HCT116 (cell line): ENCODE measurements at regions not wholly inside any gene's neighbourhood (a gene's known extent, or its start where the extent isn't known, plus 50 kb on each side); places are given as distances from the start of the nearest gene placed in this dataset.

Experiments
- CEBPB ChIP-seq: IDR thresholded peaks from 2 replicates; pipeline ENCODE4 v1.6.1; 2012; ENCODE audit warnings: low read depth
- EGR1 ChIP-seq: IDR thresholded peaks from 2 replicates; pipeline ENCODE4 v1.6.1; 2012; ENCODE audit warnings: low read depth
- EZH2phosphoT487 ChIP-seq: fragments of 200-600 bp; IDR thresholded peaks from 2 replicates; pipeline ENCODE4 v1.6.1; 2018; ENCODE audit warnings: antibody characterized with exemption, borderline replicate concordance
- FOSL1 ChIP-seq: IDR thresholded peaks from 2 replicates; pipeline ENCODE4 v1.6.1; 2012; ENCODE audit warnings: low read depth
- POLR2A ChIP-seq: IDR thresholded peaks from 2 replicates; pipeline ENCODE4 v1.7.0; 2011; ENCODE audit warnings: borderline replicate concordance; ENCODE audit not compliant: insufficient read depth, insufficient read length; ENCODE audit errors: extremely low read depth
- POLR2AphosphoS5 ChIP-seq: IDR thresholded peaks from 2 replicates; pipeline ENCODE4 v1.6.1; 2011; ENCODE audit warnings: mild to moderate bottlenecking, low read depth, low read length, moderate library complexity
- REST ChIP-seq: IDR thresholded peaks from 2 replicates; pipeline ENCODE4 v1.6.1; 2012; ENCODE audit warnings: low read depth
- YY1 ChIP-seq: IDR thresholded peaks from 2 replicates; pipeline ENCODE4 v1.6.1; 2011; ENCODE audit warnings: low read length, low read depth, moderate library complexity, mild to moderate bottlenecking; ENCODE audit not compliant: insufficient replicate concordance; ENCODE audit errors: extremely low read depth
- ZBTB33 ChIP-seq: IDR thresholded peaks from 2 replicates; pipeline ENCODE4 v1.6.1; 2011; ENCODE audit warnings: mild to moderate bottlenecking, low read length, moderate library complexity; ENCODE audit not compliant: insufficient replicate concordance; ENCODE audit errors: extremely low read depth
- TF ChIP-seq, protein P1 (sequence below), 3 experiments: fragments of 200-600 bp in 1 of 3; sonication (generic) in 1 of 3; IDR thresholded peaks in 2 of 3; conservative IDR thresholded peaks in 1 of 3; 2 replicates each; pipeline ENCODE4 v1.5.1; 2012 to 2017; ENCODE audit warnings: low read depth in 2 of 3, low read length in 2 of 3, antibody characterized with exemption in 1 of 3, borderline replicate concordance in 1 of 3, control low read depth in 1 of 3, mild to moderate bottlenecking in 1 of 3, mixed read lengths in 1 of 3, mixed run types in 1 of 3, moderate library complexity in 1 of 3; ENCODE audit not compliant: insufficient read depth in 1 of 3
- TF ChIP-seq, protein P2 (sequence below): IDR thresholded peaks from 2 replicates; pipeline ENCODE4 v1.6.1; 2012

DNA sequence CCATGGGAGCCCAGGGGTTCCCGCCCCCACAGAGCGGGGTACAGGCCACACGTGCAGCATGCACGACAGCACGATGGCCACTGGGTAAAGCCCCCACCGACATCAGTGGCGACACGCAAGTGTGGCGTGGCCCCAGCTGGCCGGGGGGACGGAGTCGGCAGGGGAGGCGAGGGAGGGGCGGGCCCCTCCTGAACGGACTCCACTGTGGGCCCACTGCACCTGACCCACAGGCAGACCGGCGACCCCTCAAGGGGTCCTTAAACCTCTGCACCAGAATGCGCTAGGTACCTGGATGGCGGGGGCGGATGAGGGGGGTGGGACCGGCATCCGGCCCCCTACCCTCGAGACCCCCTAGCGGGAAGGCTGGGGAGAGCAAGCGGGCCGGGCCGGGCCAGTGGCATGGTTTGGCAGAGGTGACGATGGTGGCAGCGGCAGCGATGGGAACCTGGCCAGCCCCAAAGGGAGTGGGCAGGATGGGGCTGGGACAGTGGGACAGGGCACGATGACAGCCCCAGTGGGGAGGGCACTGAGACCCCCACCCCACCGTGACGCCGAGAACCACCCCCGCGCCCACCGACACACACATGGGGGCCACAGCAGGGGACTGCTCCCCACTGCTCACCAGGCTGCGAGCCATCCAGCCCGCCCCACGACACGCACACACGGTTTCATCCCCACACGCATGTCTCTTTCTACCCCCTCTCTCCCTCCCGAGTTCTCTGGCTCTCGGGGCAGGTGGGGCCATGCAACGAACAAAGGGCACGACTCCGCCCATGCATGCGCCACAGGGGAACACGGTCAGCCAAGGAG, 91.9 kb upstream of the ANKRD30BL start:
- TF ChIP-seq, protein P1, sequence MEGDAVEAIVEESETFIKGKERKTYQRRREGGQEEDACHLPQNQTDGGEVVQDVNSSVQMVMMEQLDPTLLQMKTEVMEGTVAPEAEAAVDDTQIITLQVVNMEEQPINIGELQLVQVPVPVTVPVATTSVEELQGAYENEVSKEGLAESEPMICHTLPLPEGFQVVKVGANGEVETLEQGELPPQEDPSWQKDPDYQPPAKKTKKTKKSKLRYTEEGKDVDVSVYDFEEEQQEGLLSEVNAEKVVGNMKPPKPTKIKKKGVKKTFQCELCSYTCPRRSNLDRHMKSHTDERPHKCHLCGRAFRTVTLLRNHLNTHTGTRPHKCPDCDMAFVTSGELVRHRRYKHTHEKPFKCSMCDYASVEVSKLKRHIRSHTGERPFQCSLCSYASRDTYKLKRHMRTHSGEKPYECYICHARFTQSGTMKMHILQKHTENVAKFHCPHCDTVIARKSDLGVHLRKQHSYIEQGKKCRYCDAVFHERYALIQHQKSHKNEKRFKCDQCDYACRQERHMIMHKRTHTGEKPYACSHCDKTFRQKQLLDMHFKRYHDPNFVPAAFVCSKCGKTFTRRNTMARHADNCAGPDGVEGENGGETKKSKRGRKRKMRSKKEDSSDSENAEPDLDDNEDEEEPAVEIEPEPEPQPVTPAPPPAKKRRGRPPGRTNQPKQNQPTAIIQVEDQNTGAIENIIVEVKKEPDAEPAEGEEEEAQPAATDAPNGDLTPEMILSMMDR (IDR thresholded peaks at IDR 0.05 in 2 of 3, conservative IDR thresholded peaks at IDR 0.05 in 1 of 3; ENCODE audit: borderline replicate concordance in 1 of 3, insufficient read depth in 1 of 3, low read depth in 2 of 3, low read length in 2 of 3): no peak
- TF ChIP-seq EGR1: no peak
- no peak for TF ChIP-seq REST
- TF ChIP-seq POLR2A: no peak
- no peak for TF ChIP-seq CEBPB
- no peak for TF ChIP-seq POLR2AphosphoS5
- TF ChIP-seq, protein P2, sequence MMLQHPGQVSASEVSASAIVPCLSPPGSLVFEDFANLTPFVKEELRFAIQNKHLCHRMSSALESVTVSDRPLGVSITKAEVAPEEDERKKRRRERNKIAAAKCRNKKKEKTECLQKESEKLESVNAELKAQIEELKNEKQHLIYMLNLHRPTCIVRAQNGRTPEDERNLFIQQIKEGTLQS: no peak
- no peak for TF ChIP-seq YY1
- no peak for TF ChIP-seq FOSL1
- no peak for TF ChIP-seq EZH2phosphoT487
- TF ChIP-seq ZBTB33: no peak
